OCI-LY3 (cell line): ENCODE measurements at regions not wholly inside any gene's neighbourhood (a gene's known extent, or its start where the extent isn't known, plus 50 kb on each side); places are given as distances from the start of the nearest gene placed in this dataset.

ENCODE experiments used
- EZH2phosphoT487 ChIP-seq: fragments of 200-600 bp; shearing (Covaris generic); IDR thresholded peaks from 2 replicates; pipeline ENCODE4 v1.6.1; 2018; ENCODE audit warnings: antibody characterized with exemption, mixed run types, low read depth
- TF ChIP-seq, protein P1 (sequence below): fragments of 200-600, 300-600 bp; sonication (generic); IDR thresholded peaks from 2 replicates; pipeline ENCODE4 v1.5.1; 2014; ENCODE audit warnings: antibody characterized with exemption, low read length, low read depth

DNA sequence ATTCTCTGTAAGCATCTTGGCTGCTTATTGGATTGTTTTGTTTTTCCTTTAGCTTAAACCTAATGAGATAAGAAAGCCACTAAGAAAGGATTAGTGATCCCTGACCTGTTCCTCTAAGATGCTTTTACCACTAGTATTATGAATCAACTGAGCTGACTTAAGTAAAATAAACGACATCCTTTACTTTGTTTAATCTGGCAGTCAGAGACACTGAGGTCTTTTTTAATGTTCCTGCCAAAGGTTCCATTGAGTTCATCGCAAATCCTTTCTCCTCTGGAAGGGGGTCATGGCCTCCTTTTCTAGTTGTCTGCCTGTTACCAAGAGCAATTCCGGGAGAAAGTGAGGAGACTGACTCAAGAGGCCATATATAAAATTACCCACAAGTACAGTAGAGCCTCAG, 1038.3 kb upstream of the SLIT2 start:
- TF ChIP-seq, protein P1, sequence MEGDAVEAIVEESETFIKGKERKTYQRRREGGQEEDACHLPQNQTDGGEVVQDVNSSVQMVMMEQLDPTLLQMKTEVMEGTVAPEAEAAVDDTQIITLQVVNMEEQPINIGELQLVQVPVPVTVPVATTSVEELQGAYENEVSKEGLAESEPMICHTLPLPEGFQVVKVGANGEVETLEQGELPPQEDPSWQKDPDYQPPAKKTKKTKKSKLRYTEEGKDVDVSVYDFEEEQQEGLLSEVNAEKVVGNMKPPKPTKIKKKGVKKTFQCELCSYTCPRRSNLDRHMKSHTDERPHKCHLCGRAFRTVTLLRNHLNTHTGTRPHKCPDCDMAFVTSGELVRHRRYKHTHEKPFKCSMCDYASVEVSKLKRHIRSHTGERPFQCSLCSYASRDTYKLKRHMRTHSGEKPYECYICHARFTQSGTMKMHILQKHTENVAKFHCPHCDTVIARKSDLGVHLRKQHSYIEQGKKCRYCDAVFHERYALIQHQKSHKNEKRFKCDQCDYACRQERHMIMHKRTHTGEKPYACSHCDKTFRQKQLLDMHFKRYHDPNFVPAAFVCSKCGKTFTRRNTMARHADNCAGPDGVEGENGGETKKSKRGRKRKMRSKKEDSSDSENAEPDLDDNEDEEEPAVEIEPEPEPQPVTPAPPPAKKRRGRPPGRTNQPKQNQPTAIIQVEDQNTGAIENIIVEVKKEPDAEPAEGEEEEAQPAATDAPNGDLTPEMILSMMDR = no peak
- TF ChIP-seq EZH2phosphoT487 = no peak
